ENCODE measurements at regions not wholly inside any gene's neighbourhood (a gene's known extent, or its start where the extent isn't known, plus 50 kb on each side); places are given as distances from the start of the nearest gene placed in this dataset.

- TF ChIP-seq MAX (IDR thresholded peaks at IDR 0.05): no peak
- TF ChIP-seq RAD21 (IDR thresholded peaks at IDR 0.05; ENCODE audit: low read depth): no peak
These were observed 465.4 kb upstream of the C16orf82 start (continued) for GRCh38 chr16:26601335-26601734.

DNA sequence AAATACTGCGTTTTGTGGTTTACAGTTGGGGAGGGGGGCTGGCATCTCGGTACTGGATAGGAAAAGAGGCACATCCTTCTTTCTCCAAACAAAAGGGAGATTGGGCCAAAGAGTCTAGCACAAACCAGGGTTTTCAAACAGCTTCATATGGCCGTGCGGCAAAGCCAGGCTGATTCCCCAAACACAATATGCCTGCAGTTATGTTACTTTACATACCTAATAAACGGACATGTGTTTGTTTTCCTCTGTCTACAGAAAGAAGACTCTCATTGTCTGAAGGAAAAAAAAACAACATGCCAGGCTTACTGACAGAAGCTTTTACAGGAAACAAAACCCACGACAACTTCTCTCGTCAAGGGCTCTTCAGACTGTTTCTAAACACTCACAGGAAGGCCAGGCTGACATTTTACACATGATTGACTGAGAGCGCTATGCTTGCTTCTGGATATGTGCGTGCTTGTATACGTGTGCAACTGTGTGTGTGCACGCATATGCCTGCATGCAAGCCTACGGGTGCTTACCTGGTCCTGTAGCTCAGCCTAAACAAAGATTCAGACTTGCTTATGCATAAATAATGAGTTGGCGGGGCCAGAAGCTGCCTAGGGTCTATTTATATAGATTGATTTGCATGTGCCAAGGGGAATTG lies 461.0 kb upstream of the C16orf82 start:
- Histone ChIP-seq H3K79me2 (ENCODE audit: insufficient read depth, low read length) (no peaks in the 10 kb centered on the region), H3K36me3 (ENCODE audit: control insufficient read depth in 1 of 2, insufficient read depth in 2 of 2, low read length in 2 of 2) (no peaks in the 10 kb centered on the region), H3K27me3 (ENCODE audit: insufficient read depth, low read length) (no peaks in the 10 kb centered on the region), H3K9ac (ENCODE audit: low read length) (no peak overlapping the region), H3K9me3 (ENCODE audit: control insufficient read depth in 1 of 2, insufficient read depth in 1 of 2, low read depth in 1 of 2, low read length in 2 of 2) (no peaks in the 10 kb centered on the region), H2AFZ (ENCODE audit: low read depth, low read length, poor library complexity, severe bottlenecking) (no peak overlapping the region), H3K27ac (ENCODE audit: low read depth, low read length) (no peak overlapping the region), H4K20me1 (ENCODE audit: insufficient read depth) (no peaks in the 10 kb centered on the region), H3K4me1 (ENCODE audit: control insufficient read depth in 1 of 2, insufficient read depth in 2 of 2, low read length in 2 of 2) (no peaks in the 10 kb centered on the region), H3K4me2 (ENCODE audit: low read length) (no peak overlapping the region), H3K4me3 (replicated peaks in 1 of 2; ENCODE audit: low read depth in 1 of 2, low read length in 2 of 2) (no peak overlapping the region), H3K9me2 (ENCODE audit: insufficient read depth) (no peaks in the 10 kb centered on the region)
- TF ChIP-seq CEBPB (IDR thresholded peaks at IDR 0.05; ENCODE audit: low read depth) (no peak), SP1 (IDR thresholded peaks at IDR 0.05; ENCODE audit: low read depth) (no peak), ZNF274 (IDR thresholded peaks at IDR 0.05; ENCODE audit: low read depth, low read length) (no peak), ZBTB33 (IDR thresholded peaks at IDR 0.05; ENCODE audit: extremely low read depth, insufficient replicate concordance, low read length) (no peak), TCF7L2 (IDR thresholded peaks at IDR 0.05; ENCODE audit: borderline replicate concordance, extremely low read depth, insufficient read depth, insufficient read length) (no peak), POLR2A (IDR thresholded peaks at IDR 0.05; ENCODE audit: borderline replicate concordance, extremely low read depth, insufficient read depth, insufficient read length) (no peak), ELF1 (IDR thresholded peaks at IDR 0.05; ENCODE audit: borderline replicate concordance, low read depth) (no peak), EGR1 (IDR thresholded peaks at IDR 0.05; ENCODE audit: low read depth) (no peak)
- ATAC-seq (no peak), DNase-seq (ENCODE audit: low read depth, low spot score) (no peak)
- ChIA-PET RAD21 (ENCODE audit: low non-redundant PET in 1 of 2, low total read pairs in 2 of 2, uncharacterized antibody in 2 of 2, unreplicated experiment in 2 of 2) (no interaction called here), POLR2A (no interaction called here), CTCF (no interaction called here)
- intact Hi-C loops (cut with micrococcal nuclease): no loop called here
- BruUV-seq (replicated peaks): no TSS peak
